IMR-90 (cell line): ENCODE measurements at regions not wholly inside any gene's neighbourhood (a gene's known extent, or its start where the extent isn't known, plus 50 kb on each side); places are given as distances from the start of the nearest gene placed in this dataset.

Experiments used
- ATAC-seq: fragments of 200-7000 bp; cut with Tn5 transposase; 2 replicates; pipeline ENCODE4 v1.9.1; 2020; ENCODE audit warnings: low read depth, mild to moderate bottlenecking, moderate library complexity
- BruUV-seq: library from RNA; stranded (reverse); fragments of 400-500 nt; replicated peaks from 2 replicates; lab custom pipeline; 2021; lab: Mats Ljungman, UMichigan
- CTCF ChIA-PET: fragments of 300-600 bp; formaldehyde crosslinking; extraction: SDS; loops from one replicate; lab custom pipeline; 2021; ENCODE audit warnings: antibody characterized with exemption; lab: Yijun Ruan, JAX
- POLR2A ChIA-PET: fragments of 300-600 bp; sonication (Branson Sonifier 250); formaldehyde crosslinking; loops from one replicate; lab custom pipeline; 2022; ENCODE audit warnings: antibody characterized with exemption; ENCODE audit not compliant: unreplicated experiment; lab: Charles Lee
- DNase-seq: peaks from one replicate; pipeline ENCODE4 v3.0.0; 2013
- H2AFZ ChIP-seq: replicated peaks from 2 replicates; pipeline ENCODE3; 2013; ENCODE audit warnings: low read length, mild to moderate bottlenecking; ENCODE audit not compliant: poor library complexity
- H2AK5ac ChIP-seq: 2 replicates; pipeline ENCODE4 v1.6.1; 2013; ENCODE audit warnings: low read depth, low read length, inconsistent platforms
- H2AK9ac ChIP-seq: replicated peaks from 2 replicates; pipeline ENCODE3; 2013; ENCODE audit warnings: mild to moderate bottlenecking, low read depth, low read length, moderate library complexity; ENCODE audit not compliant: poor library complexity
- H2BK120ac ChIP-seq: 2 replicates; pipeline ENCODE4 v1.6.1; 2013; ENCODE audit warnings: low read depth, low read length, inconsistent platforms
- H2BK15ac ChIP-seq: 3 replicates; pipeline ENCODE4 v1.6.1; 2013; ENCODE audit warnings: low read depth, low read length, inconsistent platforms
- H2BK20ac ChIP-seq: 2 replicates; pipeline ENCODE4 v1.6.1; 2013; ENCODE audit warnings: low read depth, mild to moderate bottlenecking, inconsistent platforms, low read length, moderate library complexity
- H2BK5ac ChIP-seq: 2 replicates; pipeline ENCODE4 v1.6.1; 2013; ENCODE audit warnings: mild to moderate bottlenecking, low read depth, low read length, inconsistent platforms; ENCODE audit not compliant: poor library complexity, severe bottlenecking
- H3K14ac ChIP-seq: replicated peaks from 2 replicates; pipeline ENCODE4 v1.6.1; 2013; ENCODE audit warnings: low read depth, low read length, inconsistent platforms
- H3K18ac ChIP-seq: 2 replicates; pipeline ENCODE4 v1.6.1; 2013; ENCODE audit warnings: low read depth, low read length, control low read depth
- H3K23ac ChIP-seq: 2 replicates; pipeline ENCODE4 v1.6.1; 2013; ENCODE audit warnings: low read depth, low read length, inconsistent platforms
- H3K27ac ChIP-seq: 2 replicates; pipeline ENCODE4 v1.5.1; 2013; ENCODE audit warnings: mild to moderate bottlenecking, control low read depth, low read length; ENCODE audit not compliant: insufficient read depth
- H3K27me3 ChIP-seq: 2 replicates; pipeline ENCODE4 v1.6.1; 2013; ENCODE audit warnings: low read length; ENCODE audit not compliant: control insufficient read depth, insufficient read depth
- H3K36me3 ChIP-seq: 2 replicates; pipeline ENCODE4 v1.6.1; 2013; ENCODE audit warnings: low read length, mixed read lengths; ENCODE audit not compliant: control insufficient read depth, insufficient read depth
- H3K4ac ChIP-seq: 2 replicates; pipeline ENCODE4 v1.6.1; 2013; ENCODE audit warnings: low read depth, low read length, inconsistent platforms
- H3K4me1 ChIP-seq: 2 replicates; pipeline ENCODE4 v1.6.1; 2013; ENCODE audit warnings: low read length, mixed read lengths; ENCODE audit not compliant: control insufficient read depth, insufficient read depth
- H3K4me2 ChIP-seq: 2 replicates; pipeline ENCODE4 v1.6.1; 2013; ENCODE audit warnings: low read depth, mild to moderate bottlenecking, control low read depth, low read length, moderate library complexity
- H3K4me3 ChIP-seq: 2 replicates; pipeline ENCODE4 v1.5.1; 2013; ENCODE audit warnings: low read depth, mild to moderate bottlenecking, control low read depth, low read length, moderate library complexity; ENCODE audit not compliant: insufficient read depth
- H3K56ac ChIP-seq: 2 replicates; pipeline ENCODE4 v1.6.1; 2013; ENCODE audit warnings: low read length, inconsistent platforms; ENCODE audit not compliant: insufficient read depth; ENCODE audit errors: extremely low read depth
- H3K79me1 ChIP-seq, 2 experiments: 2 replicates each; pipeline ENCODE4 v1.6.1; 2013; ENCODE audit warnings: low read length in 2 of 2, inconsistent platforms in 1 of 2, low read depth in 1 of 2
- H3K9ac ChIP-seq: 2 replicates; pipeline ENCODE4 v1.6.1; 2013; ENCODE audit warnings: low read depth, low read length, control low read depth
- H3K9me1 ChIP-seq: 2 replicates; pipeline ENCODE4 v1.6.1; 2013; ENCODE audit warnings: low read length, inconsistent platforms; ENCODE audit not compliant: insufficient read depth
- H3K9me3 ChIP-seq: 2 replicates; pipeline ENCODE4 v1.6.1; 2013; ENCODE audit warnings: low read length; ENCODE audit not compliant: control insufficient read depth, insufficient read depth
- H4K20me1 ChIP-seq: 2 replicates; pipeline ENCODE4 v1.6.1; 2013; ENCODE audit warnings: low read length, inconsistent platforms; ENCODE audit not compliant: insufficient read depth
- H4K5ac ChIP-seq: 2 replicates; pipeline ENCODE4 v1.6.1; 2013; ENCODE audit warnings: mild to moderate bottlenecking, low read depth, low read length, control low read depth
- H4K8ac ChIP-seq, 2 experiments: 2 replicates each; pipeline ENCODE4 v1.6.1; 2013; ENCODE audit warnings: low read depth in 2 of 2, low read length in 2 of 2, control low read depth in 1 of 2, inconsistent platforms in 1 of 2
- H4K91ac ChIP-seq: 2 replicates; pipeline ENCODE4 v1.6.1; 2013; ENCODE audit warnings: low read depth, low read length, inconsistent platforms; ENCODE audit not compliant: insufficient read depth
- FOS ChIP-seq: fragments of 150-350 bp; IDR thresholded peaks from 2 replicates; pipeline ENCODE4 v1.6.1; 2016; ENCODE audit warnings: low read depth, low read length
- MXI1 ChIP-seq: IDR thresholded peaks from 2 replicates; pipeline ENCODE4 v1.6.1; 2012; ENCODE audit warnings: low read depth, mild to moderate bottlenecking, low read length, moderate library complexity, borderline replicate concordance
- dilution Hi-C: fragments of 300-500 bp; cut with HindIII; formaldehyde crosslinking; loops from one replicate; pipeline ENCODE4 v1.14.3; 2018; ENCODE audit warnings: low sequenced_read_pairs; ENCODE audit not compliant: unreplicated experiment
- in situ Hi-C: fragments of 300-500 bp; cut with MboI; formaldehyde crosslinking; loops from 3 replicates; pipeline ENCODE4 v1.14.3; 2019; ENCODE audit warnings: low sequenced_read_pairs, inconsistent platforms, mixed read lengths
- intact Hi-C: fragments of 100-400 bp; cut with micrococcal nuclease; formaldehyde crosslinking; loops from 2 replicates; pipeline ENCODE4 v1.10.0; 2022
- TF ChIP-seq, protein P1 (sequence below): fragments of 150-350 bp; IDR thresholded peaks from 2 replicates; pipeline ENCODE4 v1.6.1; 2017; ENCODE audit warnings: mild to moderate bottlenecking, antibody characterized with exemption, low read length, low read depth

DNA sequence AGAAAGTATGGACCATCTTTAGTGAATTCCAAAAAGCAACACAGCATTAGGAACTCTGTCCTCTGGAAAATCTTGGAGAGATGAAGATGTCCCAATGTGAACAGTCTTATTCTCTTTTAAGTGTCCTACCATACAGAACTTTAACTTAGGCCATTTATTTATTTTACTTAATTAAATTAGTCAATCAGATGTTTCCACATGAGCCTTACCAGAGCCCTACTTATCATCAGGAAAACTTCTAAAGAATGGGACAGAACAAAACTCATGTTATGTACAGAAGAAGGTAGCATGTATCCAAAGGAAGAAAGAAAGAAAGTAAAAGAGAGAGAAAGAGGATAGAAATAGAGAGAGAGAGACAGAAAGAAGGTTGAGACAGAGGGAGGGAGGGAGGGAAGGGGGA, 276.4 kb downstream of the ETV1 start:
- BruUV-seq, result no TSS peak
- ATAC-seq (no peak), DNase-seq (no peak)
- POLR2A ChIA-PET, result interaction anchor here (0.6 kb wide), 1 partner anchor 31 kb away, joined by 3 read pairs; no protein-coding TSS in a partner anchor
- no peak overlapping the region for H2AFZ ChIP-seq
- no peak overlapping the region for H3K4ac ChIP-seq
- H3K23ac ChIP-seq, result no peak overlapping the region
- no peak overlapping the region for H2BK15ac ChIP-seq
- intact Hi-C loops, result loop anchor here (2.0 kb wide), 1 partner anchor 72 kb away; no protein-coding TSS in a partner anchor
- H3K4me1 ChIP-seq, result no peaks in the 10 kb centered on the region
- no peak overlapping the region for H2AK5ac ChIP-seq
- no peak overlapping the region for H2BK20ac ChIP-seq
- H3K9me3 ChIP-seq, result peaks cover 2% of the 10 kb centered on the region; the same call in 1 of the 2 replicates
- H3K9ac ChIP-seq, result no peak overlapping the region
- in situ Hi-C loops, result no loop called here
- no peak overlapping the region for H4K5ac ChIP-seq
- no peak overlapping the region for H3K27ac ChIP-seq
- H3K4me3 ChIP-seq, result no peak overlapping the region
- no peak overlapping the region for H3K18ac ChIP-seq
- dilution Hi-C loops, result no loop called here
- no peaks in the 10 kb centered on the region for H3K36me3 ChIP-seq
- H3K14ac ChIP-seq, result no peak overlapping the region
- H3K27me3 ChIP-seq, result no peaks in the 10 kb centered on the region
- H3K56ac ChIP-seq, result no peak overlapping the region
- H3K4me2 ChIP-seq, result no peak overlapping the region
- no peak overlapping the region for H4K91ac ChIP-seq
- H3K9me1 ChIP-seq, result no peaks in the 10 kb centered on the region
- no peak overlapping the region for H2AK9ac ChIP-seq
- H2BK5ac ChIP-seq, result no peak overlapping the region
- H4K8ac ChIP-seq, result no peak overlapping the region
- CTCF ChIA-PET, result no interaction called here
- no peak overlapping the region for H2BK120ac ChIP-seq
- no peak for TF ChIP-seq FOS
- TF ChIP-seq, protein P1, sequence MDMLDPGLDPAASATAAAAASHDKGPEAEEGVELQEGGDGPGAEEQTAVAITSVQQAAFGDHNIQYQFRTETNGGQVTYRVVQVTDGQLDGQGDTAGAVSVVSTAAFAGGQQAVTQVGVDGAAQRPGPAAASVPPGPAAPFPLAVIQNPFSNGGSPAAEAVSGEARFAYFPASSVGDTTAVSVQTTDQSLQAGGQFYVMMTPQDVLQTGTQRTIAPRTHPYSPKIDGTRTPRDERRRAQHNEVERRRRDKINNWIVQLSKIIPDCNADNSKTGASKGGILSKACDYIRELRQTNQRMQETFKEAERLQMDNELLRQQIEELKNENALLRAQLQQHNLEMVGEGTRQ, result no peak
- no peak for TF ChIP-seq MXI1
- H3K79me1 ChIP-seq, result no peaks in the 10 kb centered on the region
- H4K20me1 ChIP-seq, result no peaks in the 10 kb centered on the region
